ENCODE measurements at regions not wholly inside any gene's neighbourhood (a gene's known extent, or its start where the extent isn't known, plus 50 kb on each side); places are given as distances from the start of the nearest gene placed in this dataset.

DNA sequence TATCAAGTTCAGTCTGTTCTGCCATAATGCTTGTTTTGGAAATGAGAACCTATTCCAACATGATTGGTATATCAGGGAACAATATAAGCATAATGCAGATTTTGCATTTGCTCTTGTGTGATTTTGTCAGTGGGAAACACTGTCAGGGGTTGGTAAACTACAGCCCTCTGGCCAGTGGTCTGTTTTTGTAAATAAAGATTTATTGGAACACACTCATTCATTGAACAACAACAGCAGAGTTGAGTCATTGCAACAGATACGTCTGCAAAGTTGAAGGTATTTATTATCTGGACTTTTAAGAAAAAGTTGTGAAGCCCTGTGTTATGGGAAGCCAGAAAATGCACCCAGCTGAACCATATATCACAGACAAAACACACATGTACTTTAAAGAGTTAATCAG, 83.1 kb downstream of the MCFD2 start:
- WGBS (ENCODE audit: insufficient coverage): no CpG with 5 or more reads among the region's 1 CpG
- ATAC-seq (ENCODE audit: low read depth) (no peak), DNase-seq (no peak)
- ChIA-PET CTCF (interaction anchor here (1.0 kb wide), 1 partner anchor 13 kb away, joined by 3 read pairs; no protein-coding TSS in a partner anchor), POLR2A (no interaction called here)
- H3K9me3 ChIP-seq (ENCODE audit: control extremely low read depth in 1 of 3, control insufficient read depth in 2 of 3, insufficient read depth in 1 of 3, low read length in 2 of 3): peaks cover 0 to 24% (median 8%) of the 10 kb centered on the region in 3 donors
- Mint-ChIP-seq H3K27me3 (peaks cover 23% of the 10 kb centered on the region), H3K4me3 (no peak overlapping the region), H3K9me3 (ENCODE audit: insufficient read depth) (peaks cover 5% of the 10 kb centered on the region), H3K27ac (no peak overlapping the region), H3K4me1 (no peaks in the 10 kb centered on the region)
- H3K4me1 ChIP-seq (ENCODE audit: control insufficient read depth in 2 of 2, insufficient read depth in 2 of 2, low read length in 2 of 2): no peaks in the 10 kb centered on the region
- H3K36me3 ChIP-seq (replicated peaks in 1 of 2; ENCODE audit: control extremely low read depth in 1 of 2, control insufficient read depth in 1 of 2, extremely low read depth in 1 of 2, insufficient read depth in 2 of 2, low read length in 1 of 2): no peaks in the 10 kb centered on the region
- no peak overlapping the region for H3K27ac ChIP-seq (ENCODE audit: low read length in 2 of 2)
- no peak overlapping the region for H3K4me2 ChIP-seq (replicated peaks; ENCODE audit: low read depth, low read length, poor library complexity, severe bottlenecking)
- no peak overlapping the region for H2AFZ ChIP-seq (ENCODE audit: insufficient read depth, low read depth, low read length, poor library complexity, severe bottlenecking)
- intact Hi-C loops (cut with micrococcal nuclease): no loop called here
- no peaks in the 10 kb centered on the region for H4K20me1 ChIP-seq (ENCODE audit: control insufficient read depth, insufficient read depth, low read length, poor library complexity, severe bottlenecking)
- peaks cover 0 to 10% (median 0%) of the 10 kb centered on the region in 4 experiments for H3K27me3 ChIP-seq (replicated peaks in 1 of 4; ENCODE audit: control extremely low read depth in 1 of 4, control insufficient read depth in 3 of 4, insufficient read depth in 4 of 4, low read length in 3 of 4)
- no peaks in the 10 kb centered on the region for H3K79me2 ChIP-seq (ENCODE audit: control insufficient read depth, insufficient read depth, low read length)
- no peak overlapping the region for H3K9ac ChIP-seq (ENCODE audit: low read length)
- no peak overlapping the region for H3K4me3 ChIP-seq (ENCODE audit: control extremely low read depth in 1 of 5, extremely low read depth in 1 of 5, insufficient read depth in 1 of 5, low read depth in 2 of 5, low read length in 4 of 5)
- TF ChIP-seq EZH2 (IDR thresholded peaks at IDR 0.05; ENCODE audit: borderline replicate concordance, insufficient read depth, low read depth, low read length, poor library complexity, severe bottlenecking): no peak
- no peak for TF ChIP-seq CTCF (IDR thresholded peaks at IDR 0.05)

GRCh38 chr2:46831869-46832265, 83.7 kb downstream of the MCFD2 start:
- no peaks in the 10 kb centered on the region for H4K20me1 ChIP-seq (ENCODE audit: control insufficient read depth, insufficient read depth, low read length, poor library complexity, severe bottlenecking)
- no peak overlapping the region for H2AFZ ChIP-seq (ENCODE audit: insufficient read depth, low read depth, low read length, poor library complexity, severe bottlenecking)
- CTCF ChIA-PET: interaction anchor here (0.6 to 1.0 kb wide), 2 partner anchors 13 to 243 kb away, joined by 3 to 9 read pairs; no protein-coding TSS in a partner anchor
- intact Hi-C loops (cut with micrococcal nuclease): no loop called here
- Mint-ChIP-seq H3K27ac (no peak overlapping the region), H3K4me1 (no peaks in the 10 kb centered on the region), H3K27me3 (peaks cover 28% of the 10 kb centered on the region), H3K4me3 (no peak overlapping the region), H3K9me3 (ENCODE audit: insufficient read depth) (peaks cover 5% of the 10 kb centered on the region)
- POLR2A ChIA-PET: no interaction called here
- no peaks in the 10 kb centered on the region for H3K4me1 ChIP-seq (ENCODE audit: control insufficient read depth in 2 of 2, insufficient read depth in 2 of 2, low read length in 2 of 2)
- no peak for TF ChIP-seq CTCF (IDR thresholded peaks at IDR 0.05)
- TF ChIP-seq EZH2 (IDR thresholded peaks at IDR 0.05; ENCODE audit: borderline replicate concordance, insufficient read depth, low read depth, low read length, poor library complexity, severe bottlenecking): no peak
- H3K36me3 ChIP-seq (replicated peaks in 1 of 2; ENCODE audit: control extremely low read depth in 1 of 2, control insufficient read depth in 1 of 2, extremely low read depth in 1 of 2, insufficient read depth in 2 of 2, low read length in 1 of 2): no peaks in the 10 kb centered on the region
- no peak overlapping the region for H3K9ac ChIP-seq (ENCODE audit: low read length)
- ATAC-seq (ENCODE audit: low read depth) (no peak), DNase-seq (no peak)
- H3K27ac ChIP-seq (ENCODE audit: low read length in 2 of 2): no peak overlapping the region
- H3K4me2 ChIP-seq (replicated peaks; ENCODE audit: low read depth, low read length, poor library complexity, severe bottlenecking): no peak overlapping the region
- H3K27me3 ChIP-seq (replicated peaks in 1 of 4; ENCODE audit: control extremely low read depth in 1 of 4, control insufficient read depth in 3 of 4, insufficient read depth in 4 of 4, low read length in 3 of 4): peaks cover 0 to 12% (median 0%) of the 10 kb centered on the region in 4 experiments
- H3K9me3 ChIP-seq (ENCODE audit: control extremely low read depth in 1 of 3, control insufficient read depth in 2 of 3, insufficient read depth in 1 of 3, low read length in 2 of 3): peaks cover 0 to 24% (median 8%) of the 10 kb centered on the region in 3 donors
- H3K79me2 ChIP-seq (ENCODE audit: control insufficient read depth, insufficient read depth, low read length): no peaks in the 10 kb centered on the region
- H3K4me3 ChIP-seq (ENCODE audit: control extremely low read depth in 1 of 5, extremely low read depth in 1 of 5, insufficient read depth in 1 of 5, low read depth in 2 of 5, low read length in 4 of 5): no peak overlapping the region
- WGBS (ENCODE audit: insufficient coverage): 100% methylated on average over 2 of the region's 4 CpGs
